ENCODE measurements at regions not wholly inside any gene's neighbourhood (a gene's known extent, or its start where the extent isn't known, plus 50 kb on each side); places are given as distances from the start of the nearest gene placed in this dataset.
"Not testable (repeated sequence)": the region's sequence is repeated elsewhere in the genome, so short reads cannot be mapped to it uniquely, and the experiment has no call there.

DNA sequence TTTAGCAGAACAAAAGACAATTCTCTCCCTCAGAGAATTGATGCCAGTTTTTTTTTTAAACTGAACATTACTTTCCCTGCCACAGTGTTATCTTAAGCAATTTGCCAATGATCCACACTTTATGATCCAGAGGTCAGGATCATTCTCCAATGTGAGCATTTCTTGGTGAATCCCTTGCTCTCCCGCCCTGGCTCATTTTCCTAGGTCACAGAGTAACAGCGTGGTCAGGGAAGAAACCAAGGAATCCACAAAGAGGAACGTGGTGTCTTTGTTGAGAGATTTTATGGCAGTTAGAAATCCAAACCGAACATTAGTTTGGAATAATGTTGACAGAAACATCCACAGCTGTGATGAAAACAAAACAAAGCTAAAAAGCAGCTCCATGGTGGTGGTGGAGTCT is 250.3 kb downstream of the TTC32 start:
- no peak for DNase-seq (ENCODE audit: low spot score)

DNA sequence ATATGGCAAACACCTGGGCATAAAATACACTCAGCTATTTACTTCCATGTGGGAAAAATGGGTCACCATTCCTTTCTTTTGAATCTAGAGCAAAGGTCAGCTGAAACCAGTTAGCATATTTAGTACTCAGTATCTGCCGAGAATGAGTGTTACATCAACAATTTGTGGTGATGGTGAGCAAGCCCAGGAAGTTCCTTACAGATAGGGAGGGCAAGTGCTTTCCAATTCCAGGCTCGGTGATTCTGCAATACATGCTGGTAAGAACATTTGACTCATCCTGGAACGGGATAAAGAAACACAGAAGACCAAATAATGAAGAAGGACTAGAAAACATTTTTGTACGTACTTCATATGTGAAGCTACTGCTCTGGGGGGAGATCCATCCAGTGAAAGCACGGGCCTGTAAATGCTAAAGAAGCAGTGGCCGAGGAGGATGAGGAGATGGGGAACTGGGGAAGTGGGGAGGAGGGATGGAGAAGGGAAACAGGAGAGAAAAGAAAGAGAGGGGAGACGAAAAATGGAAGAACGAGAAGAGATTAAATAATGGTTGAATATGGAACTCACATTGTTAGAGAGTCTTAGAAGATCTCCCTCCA is 251.9 kb downstream of the TTC32 start:
- DNase-seq (ENCODE audit: low spot score) = no peak

DNA sequence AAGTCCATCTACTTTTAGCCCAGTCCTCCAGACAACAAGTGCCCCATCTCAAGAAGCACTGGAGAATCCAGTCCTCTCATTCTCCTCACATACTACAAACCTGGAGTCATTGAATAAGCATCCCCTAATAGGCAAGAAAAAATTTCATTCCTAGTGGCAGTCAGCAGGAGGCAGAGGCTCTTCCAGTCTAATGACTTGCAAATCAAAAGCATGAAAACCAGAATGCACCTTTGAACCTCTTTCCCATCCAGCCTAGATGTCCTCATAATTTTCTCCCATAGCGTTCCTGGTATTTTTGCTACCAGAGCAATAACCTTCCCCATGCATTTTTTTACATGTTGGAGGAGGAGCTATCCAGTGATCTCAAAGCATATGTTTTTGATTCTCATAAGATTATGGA is 252.6 kb downstream of the TTC32 start:
- no peak for DNase-seq (ENCODE audit: low spot score)

DNA sequence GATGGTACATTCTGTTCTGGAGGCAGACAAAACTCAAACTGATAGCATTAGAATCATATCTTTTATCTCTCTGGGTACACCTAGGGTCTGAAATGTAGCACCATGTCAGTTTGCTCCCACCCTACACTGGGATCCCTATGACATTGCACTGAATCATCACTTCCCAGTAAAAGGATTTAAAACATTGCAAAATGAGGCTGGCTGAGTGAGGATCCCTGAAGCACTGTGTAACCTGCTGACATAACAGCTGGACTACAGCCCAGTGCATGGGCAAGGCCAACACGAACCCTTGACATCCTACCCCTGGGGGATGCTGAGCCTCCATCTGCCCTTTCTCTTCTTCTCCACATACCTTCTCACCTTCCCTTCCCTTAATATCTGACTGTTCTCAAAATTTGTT is 253.2 kb downstream of the TTC32 start:
- DNase-seq (ENCODE audit: low spot score) = no peak

DNA sequence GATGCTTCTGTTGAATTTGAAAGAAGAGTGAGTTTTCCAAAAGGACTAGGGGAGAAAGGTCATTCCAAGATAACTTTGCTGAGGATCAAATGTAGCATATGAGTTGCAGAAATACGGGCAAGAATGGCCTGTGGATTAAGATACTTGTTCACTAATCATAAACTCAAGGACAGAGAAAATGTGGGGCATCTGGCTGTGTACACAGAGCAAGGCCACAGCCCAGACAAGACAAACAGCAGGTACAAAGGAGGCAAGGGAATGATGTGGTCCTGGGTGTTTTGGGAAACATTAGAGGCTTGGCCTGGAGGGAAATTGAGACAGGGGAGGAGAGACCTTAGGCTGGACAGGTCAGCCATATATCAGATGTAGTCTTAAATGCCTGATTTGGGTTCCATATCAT is 254.8 kb downstream of the TTC32 start:
- DNase-seq (ENCODE audit: low spot score) = no peak

DNA sequence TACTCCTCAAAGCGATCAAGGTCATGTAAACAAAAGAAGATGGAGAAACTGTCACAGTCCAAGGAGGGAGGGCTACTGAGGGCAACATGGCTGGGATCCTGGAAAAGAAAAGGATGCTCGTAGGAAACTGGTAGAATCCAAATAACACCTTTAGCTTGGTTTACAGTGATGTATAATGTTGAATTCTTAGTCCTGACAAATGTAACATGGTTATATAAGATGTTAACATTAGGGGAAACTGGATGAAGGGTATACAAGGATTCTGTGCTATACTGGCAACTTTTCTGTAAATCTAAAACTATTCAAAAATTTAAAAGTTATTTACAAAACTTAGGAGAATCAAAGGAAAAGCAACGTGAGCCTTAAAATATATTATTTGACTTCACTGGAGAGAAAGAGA is 257.0 kb downstream of the TTC32 start:
- no peak for DNase-seq (ENCODE audit: low spot score)

DNA sequence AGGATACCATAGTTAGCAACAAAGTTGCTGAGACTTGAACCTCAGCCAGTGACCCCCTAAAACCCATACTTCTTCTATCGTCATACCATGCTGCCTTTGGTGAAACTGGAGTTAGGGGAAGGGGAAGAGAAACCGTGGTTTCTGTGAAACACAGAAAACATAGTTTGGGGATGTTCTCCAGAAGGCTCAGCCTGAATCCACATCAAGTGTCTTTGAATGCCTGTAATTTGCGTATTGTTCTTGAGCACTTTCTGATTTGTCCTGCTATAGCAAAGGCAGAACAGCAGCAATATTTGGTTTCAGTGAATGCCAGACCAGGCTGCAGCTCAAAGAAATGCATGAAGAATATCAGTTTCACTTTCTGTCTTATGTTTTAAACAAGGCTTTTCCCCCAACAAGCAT is 258.7 kb downstream of the TTC32 start:
- DNase-seq (ENCODE audit: low spot score) = no peak

DNA sequence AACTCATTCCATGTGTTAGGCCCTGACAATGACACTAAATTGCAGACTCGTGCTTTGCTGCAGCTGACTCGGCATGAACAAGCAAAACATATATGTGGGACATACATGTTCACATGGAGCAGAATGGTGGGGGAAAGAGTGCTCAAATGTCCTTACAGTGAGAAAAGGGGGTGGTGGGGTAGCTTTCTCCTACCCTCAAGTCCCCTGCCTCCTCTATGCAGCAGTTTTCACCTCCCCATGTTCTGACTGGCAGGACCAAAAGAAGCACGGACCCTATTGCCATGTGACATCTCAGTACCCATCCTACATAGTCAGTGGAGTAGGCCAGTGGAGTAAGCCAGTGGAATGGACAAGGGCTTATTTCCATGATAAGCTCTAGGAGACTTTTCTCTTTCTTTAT is 259.3 kb downstream of the TTC32 start:
- no peak for DNase-seq (ENCODE audit: low spot score)

DNA sequence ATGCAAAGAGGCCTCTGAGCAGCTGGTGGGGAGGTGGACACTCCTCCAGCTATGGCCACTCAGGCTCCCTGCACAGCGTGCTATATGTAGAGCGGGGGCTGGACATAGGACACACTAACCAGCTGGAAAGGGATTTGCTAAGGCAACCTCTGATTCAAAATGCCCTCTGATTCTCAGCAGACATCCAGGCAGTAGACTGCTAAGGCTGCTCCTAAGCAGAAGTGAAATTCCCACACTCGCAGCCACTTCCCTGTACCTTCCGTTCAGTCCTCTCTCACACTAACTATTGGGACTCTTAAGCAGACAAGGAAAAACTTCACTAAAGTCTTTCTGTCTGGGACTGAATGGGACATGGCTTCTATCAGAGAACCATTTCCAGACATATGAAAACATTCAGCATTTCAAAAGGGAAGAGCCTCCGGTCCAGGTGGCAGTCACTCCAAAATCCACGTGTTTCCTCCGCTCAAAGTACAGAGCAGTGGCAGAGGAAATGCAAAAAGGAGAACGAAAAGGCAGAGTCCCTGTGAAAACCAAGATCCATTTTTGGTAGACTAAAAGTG is 265.8 kb downstream of the TTC32 start:
- DNase-seq (ENCODE audit: low spot score) = no peak

DNA sequence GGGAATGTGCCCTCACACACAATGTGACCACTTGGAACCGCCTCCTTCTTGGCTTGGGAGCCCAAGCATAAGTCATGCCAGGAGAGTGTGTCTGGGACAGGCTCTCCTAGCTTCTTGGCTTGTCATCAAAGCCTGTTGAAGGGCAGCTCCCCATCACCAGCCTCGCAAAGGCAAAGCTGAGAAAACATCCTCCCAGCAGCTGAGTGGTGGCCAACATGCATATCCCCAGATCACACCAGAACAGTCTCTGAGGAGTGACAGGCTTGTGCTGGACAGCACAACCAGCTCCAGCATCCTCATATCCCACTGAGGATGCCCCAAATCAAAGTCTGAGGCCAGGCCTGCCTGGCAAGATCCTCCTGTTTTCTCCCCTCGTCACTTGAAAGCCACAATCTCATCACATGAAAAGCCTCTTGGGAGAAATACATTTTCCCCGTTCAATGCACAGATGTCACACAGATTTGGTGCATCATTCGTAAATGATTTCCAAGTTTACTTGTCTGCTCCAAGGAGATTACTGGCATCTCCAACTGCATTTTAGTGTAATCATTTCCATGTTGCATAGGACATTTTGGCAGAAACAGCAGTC is 269.3 kb downstream of the TTC32 start:
- DNase-seq (ENCODE audit: low spot score) = no peak

DNA sequence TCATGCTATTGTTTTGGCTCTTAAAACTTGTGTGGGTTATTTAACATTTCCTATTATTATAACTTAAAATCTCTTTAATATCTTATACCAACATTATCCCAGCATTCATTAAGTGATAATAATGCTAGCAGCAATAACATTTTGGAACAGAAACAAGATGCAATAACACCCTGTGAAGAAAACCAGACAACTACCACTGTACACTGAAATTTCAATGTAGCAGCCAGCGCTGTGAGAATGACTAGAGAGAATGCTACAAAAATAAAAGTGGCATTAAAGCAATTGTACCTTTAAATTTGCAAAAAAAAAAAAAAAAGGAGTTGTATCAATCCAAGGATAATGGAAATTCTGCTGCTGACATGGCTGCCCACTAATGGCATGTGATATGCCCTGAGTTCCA is 269.9 kb downstream of the TTC32 start:
- DNase-seq (ENCODE audit: low spot score) = no peak

DNA sequence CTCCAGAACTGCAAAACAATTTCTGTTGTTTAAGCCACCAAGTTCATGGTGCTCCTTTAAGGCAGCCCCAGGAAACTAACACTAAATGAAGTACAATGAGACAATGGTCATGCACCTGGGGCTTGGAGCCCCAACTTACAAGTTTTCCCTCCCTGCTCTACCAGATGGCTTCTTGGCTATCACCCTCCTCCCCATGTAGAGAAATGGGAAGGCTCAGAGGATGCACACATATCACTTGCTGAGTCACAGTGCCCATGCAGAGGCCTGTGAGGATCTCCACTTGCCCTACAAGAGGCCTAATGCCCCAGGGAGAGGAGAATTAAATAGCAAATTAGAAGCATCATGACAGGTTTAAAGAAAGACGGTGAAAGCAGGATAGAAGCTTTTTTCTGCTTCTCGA is 270.9 kb downstream of the TTC32 start:
- DNase-seq (ENCODE audit: low spot score) = no peak

DNA sequence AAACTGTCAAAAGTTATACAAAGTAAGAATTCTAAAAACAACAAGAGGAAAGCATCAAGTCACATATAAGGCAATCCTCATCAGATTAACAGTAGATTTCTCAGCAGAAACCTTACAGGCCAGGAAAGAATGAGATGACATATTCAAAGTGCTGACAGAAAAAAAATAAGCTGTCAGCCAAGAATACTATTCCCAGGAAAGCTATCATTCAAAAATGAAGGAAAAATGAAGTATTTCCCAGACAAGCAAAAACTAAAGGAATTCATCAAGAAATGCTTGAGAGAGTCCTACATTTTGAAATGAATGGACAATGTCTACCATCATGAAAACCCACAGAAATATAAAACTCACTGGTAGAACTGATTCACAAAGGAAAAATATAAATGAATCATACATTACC is 268.9 kb upstream of the OSR1 start:
- no peak for DNase-seq (ENCODE audit: low spot score)

DNA sequence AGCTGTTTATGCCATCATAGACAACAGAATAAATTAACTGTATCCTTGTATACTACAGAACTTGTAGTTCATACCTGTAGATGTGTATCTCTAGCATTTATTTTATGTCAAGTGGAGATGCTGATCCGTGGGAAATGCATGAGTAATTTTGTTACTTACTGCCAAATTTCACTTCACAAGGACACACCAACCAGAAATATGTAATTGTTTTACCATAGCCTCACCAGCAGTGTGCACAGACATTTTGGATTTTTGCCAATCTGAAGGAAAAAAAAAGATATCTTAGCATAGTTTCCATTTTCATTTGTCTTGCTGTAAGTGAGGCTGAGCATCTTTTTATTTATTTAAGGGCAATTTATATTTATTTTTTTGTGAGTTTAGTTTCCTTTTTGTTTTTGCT is 265.1 kb upstream of the OSR1 start:
- no peak for DNase-seq (ENCODE audit: low spot score)

DNA sequence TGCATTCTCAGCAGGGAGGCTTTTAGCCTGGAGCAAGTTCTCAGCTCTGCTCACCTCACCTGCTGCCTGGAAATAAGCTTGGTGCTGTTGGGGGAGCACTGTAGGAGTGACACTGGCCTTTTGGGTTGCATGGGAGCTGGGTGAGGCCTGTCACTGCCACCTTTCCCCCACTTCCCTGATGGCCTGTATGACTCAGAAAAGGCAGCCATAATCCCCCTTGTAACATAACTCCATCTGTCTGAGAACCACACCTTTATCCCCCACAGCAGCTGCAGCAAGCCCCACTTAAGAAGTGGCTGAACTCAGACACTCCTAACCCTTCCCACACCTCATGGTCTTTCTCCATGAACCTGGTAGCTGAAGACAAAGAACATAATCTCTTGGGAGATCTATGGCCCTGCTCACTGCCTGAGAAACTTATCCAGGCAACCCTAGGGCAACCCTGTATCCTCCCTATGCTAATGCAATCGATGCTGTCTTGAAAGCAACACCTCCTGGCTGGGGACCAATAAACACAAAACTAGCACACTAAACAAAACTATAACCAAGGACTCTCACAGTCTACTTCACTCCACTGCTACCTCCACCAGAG is 258.9 kb upstream of the OSR1 start:
- no peak for DNase-seq (ENCODE audit: low spot score)

DNA sequence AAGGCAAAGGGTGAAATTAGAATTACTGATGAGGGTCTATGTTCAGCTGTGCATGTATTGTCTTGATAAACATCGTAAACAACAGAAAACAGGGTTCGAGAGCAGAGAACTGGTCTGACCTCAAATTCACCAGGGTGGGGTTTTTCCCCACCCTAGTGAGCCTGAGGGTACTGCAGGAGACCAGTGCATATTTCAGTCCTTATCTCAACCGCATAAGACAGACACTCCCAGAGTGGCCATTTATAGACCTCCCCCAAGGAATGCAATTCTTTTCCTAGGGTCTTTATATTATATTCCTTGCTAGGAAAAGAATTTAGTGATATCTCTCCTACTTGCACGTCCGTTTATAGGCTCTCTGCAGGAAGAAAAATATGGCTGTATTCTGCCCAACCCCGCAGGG is 257.0 kb upstream of the OSR1 start:
- not testable (repeated sequence) for DNase-seq (ENCODE audit: low spot score)

DNA sequence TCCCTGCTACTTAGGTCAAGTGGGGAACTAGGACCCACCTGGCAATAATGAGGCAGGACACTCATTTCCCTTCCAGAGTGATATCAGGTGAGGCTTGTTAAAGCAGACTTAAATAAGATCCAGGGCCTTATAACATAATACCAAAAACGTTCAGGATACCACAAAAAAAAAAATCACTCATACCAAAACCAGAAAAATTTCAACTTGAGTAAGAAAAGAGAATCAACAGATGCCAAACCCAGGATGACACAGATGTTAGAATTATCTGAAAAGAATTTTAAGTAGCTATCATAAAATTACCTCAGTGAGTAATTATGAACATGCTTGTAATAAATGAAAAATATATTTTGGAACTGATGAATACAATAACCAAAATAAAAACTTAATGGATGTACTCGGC is 255.6 kb upstream of the OSR1 start:
- DNase-seq (ENCODE audit: low spot score) = no peak

DNA sequence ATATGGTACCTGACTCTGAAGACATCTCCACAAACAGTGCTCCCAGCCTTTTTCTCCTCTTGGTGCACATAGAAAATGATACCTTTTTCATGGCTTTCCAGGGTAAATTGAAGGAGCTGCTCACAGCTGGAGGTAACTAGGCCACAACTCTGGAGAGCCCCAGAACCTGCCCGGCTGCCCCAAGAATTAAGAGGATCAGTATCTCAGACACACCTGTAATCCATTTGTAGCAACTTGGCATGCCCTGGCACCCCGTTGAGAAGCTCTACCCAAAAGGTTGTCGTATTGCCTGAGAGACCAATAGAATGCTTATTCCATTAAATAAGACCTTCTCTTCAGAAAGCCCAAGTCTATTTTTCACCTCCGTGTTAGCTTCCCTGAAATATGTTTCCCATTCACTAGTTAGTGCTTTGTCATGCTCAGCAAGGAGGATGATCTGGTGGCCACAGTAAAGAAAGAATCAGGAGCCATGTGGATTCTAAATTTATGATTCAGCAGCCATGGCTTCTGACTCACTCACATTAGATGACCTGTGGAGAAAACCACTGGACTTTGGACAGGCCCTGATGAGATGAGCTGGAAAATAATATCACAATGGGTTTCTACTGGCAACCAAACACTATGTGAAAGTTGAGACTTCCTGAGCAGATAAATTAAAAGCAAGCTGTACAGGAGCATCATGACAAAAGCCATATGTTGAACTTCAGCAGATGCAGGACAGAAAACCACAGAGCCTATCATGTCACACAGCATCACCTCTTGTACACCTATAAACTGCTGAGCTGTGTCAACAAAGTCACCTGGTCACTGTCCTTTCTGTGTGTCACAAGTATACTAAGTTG is 253.3 kb upstream of the OSR1 start:
- no peak for DNase-seq (ENCODE audit: low spot score)

DNA sequence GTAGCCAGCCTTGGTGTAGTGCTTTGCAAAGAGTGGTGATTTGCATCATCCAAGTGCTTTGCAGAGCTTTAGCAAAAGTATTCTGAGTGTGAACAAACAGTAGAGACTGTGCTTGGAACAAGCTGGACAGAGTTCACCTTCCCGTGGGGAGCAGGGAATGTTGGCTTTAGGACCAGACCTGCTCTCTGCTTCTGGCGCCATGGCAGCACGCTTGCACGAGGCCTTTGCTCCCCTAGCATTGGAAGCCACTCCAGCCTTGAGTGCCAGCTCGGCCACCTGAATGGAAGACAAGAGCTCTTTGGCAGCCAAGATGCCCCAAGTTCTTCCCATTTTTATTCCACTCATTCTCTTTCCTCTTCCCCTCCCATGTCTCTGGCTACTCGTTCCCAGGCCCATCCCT is 250.8 kb upstream of the OSR1 start:
- no peak for DNase-seq (ENCODE audit: low spot score)

DNA sequence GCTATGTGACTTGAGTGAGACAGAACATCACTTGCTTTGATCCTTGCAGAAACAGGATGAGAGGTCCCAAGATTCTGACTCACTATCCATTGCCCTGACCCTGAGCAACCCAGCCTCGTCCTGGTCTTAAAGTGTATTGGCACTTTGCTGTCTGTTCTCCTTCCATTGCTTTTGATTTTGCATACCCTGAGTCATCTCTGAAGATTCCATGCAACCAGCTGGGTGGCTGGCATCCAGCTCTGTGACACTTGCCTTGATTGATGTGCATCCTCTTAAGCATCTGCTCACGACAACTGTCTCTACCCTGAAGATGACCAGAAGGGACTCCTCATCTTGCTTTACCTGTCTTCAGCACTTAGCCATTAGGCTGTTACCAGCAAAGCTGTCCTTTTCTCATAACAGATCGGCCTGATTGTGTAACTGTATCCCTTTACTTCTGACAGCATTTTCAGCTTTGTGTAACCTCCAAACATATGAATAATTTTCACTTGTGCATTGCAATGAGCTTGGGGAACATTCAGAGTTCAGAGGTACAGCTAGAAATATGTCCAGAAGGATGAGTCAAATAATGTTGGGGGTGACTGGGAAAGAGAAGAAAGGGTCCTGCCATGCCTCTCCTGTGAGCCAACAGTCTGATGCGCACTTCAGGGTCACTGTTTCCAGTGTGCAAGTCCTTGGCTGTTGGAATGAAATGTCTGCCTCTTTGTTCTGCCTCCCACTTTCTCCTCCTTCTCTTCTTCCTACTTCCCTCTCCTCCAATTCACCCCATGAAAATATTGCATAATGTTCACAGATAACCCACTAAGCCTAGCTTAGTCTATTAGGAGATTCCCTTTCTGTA is 249.7 kb upstream of the OSR1 start:
- DNase-seq (ENCODE audit: low spot score) = no peak

DNA sequence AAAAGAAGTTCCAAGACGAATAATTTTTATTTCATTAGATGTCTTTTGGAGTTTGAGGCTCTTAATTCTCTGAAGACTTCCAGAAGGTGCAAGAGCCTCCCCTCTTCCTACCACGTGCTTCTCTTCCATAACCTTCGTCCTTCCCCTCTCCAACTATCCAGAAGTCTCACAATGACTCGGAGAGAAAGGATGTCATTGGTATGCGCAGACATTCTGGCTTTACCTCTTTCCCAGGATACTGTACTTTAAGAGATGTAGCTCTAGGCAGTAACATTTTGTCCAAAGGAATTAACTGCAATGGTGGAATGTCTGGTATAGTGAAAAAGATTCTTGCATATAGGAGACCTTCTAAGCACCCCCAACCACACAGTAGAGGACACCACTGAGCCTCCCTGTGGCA is 249.0 kb upstream of the OSR1 start:
- DNase-seq (ENCODE audit: low spot score) = no peak

DNA sequence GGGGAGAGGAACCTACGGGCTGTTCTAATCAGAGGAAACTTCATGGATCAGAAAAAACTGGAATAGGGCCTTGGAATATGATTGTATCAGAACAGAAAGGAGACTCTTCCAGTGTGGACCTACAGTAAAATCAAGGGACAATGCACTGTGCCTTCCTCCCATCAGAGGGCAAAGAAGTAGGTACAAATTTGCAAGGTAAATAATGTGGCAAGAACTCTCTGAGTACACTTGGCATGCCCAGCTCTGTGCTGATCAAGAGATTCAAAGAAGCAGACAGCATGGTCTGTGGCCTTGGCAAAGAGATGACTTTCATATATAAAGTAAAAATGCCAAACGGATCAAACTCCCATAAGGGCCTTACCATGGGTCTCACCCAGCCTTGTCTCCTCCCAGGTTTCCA is 242.6 kb upstream of the OSR1 start:
- DNase-seq (ENCODE audit: low spot score) = no peak

Data from activated CD4-positive, alpha-beta T cell treated with anti-CD3 and anti-CD28 coated beads, Interleukin-2, Interleukin-4, amounts not matched to agents 100 ng/mL and 50 ng/mL, durations not matched to agents 16 hours and 8 hours (primary cell).